Sigmoid colon (tissue), 6 donors: ENCODE measurements at regions not wholly inside any gene's neighbourhood (a gene's known extent, or its start where the extent isn't known, plus 50 kb on each side); places are given as distances from the start of the nearest gene placed in this dataset.

ENCODE experiments used
- DNase-seq: peaks from one replicate; pipeline ENCODE4 v3.0.0-alpha.2; 2019
- H3K27ac ChIP-seq, 4 donors: fragments of 200-600 bp; sonication (generic); one replicate each; pipeline ENCODE4 v1.5.1; 2016 to 2019; ENCODE audit warnings: mild to moderate bottlenecking in 1 of 4
- H3K27me3 ChIP-seq, 3 donors: fragments of 200-600 bp; sonication (generic); one replicate each; pipeline ENCODE4 v1.5.1; 2019; ENCODE audit warnings: mild to moderate bottlenecking in 1 of 3
- H3K36me3 ChIP-seq, 4 donors: fragments of 200-600 bp; sonication (generic); one replicate each; pipeline ENCODE4 v1.5.1; 2016 to 2019
- H3K4me1 ChIP-seq, 4 donors: fragments of 200-600 bp; sonication (generic); one replicate each; pipeline ENCODE4 v1.5.1; 2017 to 2019
- H3K4me3 ChIP-seq, 4 donors: fragments of 200-600 bp; sonication (generic); one replicate each; pipeline ENCODE4 v1.5.1; 2017 to 2019; ENCODE audit warnings: mild to moderate bottlenecking in 2 of 4, moderate library complexity in 1 of 4
- H3K9me3 ChIP-seq, 4 donors: fragments of 200-600 bp in 3 of 4; sonication (generic) in 3 of 4; one replicate each; pipeline versions ENCODE4 v1.5.1 to v1.6.1; 2013 to 2019
- CTCF ChIP-seq, 4 experiments: fragments of 450-650 bp in 3 of 4; fragments of 200-600 bp in 1 of 4; IDR thresholded peaks; one replicate each; pipeline ENCODE4 v1.5.1; 2016 to 2019; ENCODE audit warnings: antibody characterized with exemption in 4 of 4, mild to moderate bottlenecking in 3 of 4, moderate library complexity in 2 of 4
- EP300 ChIP-seq, 4 donors: sonication (generic); formaldehyde crosslinking; IDR thresholded peaks; one replicate each; pipeline ENCODE4 v1.6.1; 2017; ENCODE audit warnings: antibody characterized with exemption in 4 of 4
- POLR2A ChIP-seq, 2 donors: fragments of 450-650 bp; IDR thresholded peaks; one replicate each; pipeline ENCODE4 v1.6.1; 2016; ENCODE audit warnings: antibody characterized with exemption in 2 of 2, mild to moderate bottlenecking in 2 of 2, moderate library complexity in 2 of 2
- POLR2AphosphoS5 ChIP-seq, 4 donors: sonication (generic); formaldehyde crosslinking; IDR thresholded peaks; one replicate each; pipeline ENCODE4 v1.6.1; 2017; ENCODE audit warnings: antibody characterized with exemption in 4 of 4
- WGBS, 2 donors: extraction: QIAGEN DNeasy Blood & Tissue Kit; methylation state at CpG; one replicate each; pipeline ENCODE4 v1.1.7; 2013; 5-methylcytosine and 5-hydroxymethylcytosine counted together
- intact Hi-C: fragments of 100-400 bp; cut with DNase I; formaldehyde crosslinking; loops from one replicate; pipeline ENCODE4 v1.15.1; 2023
- donor health status: healthy with polysubstance abuse.
- donor health status: healthy.

- no peak overlapping the region for H3K4me3 ChIP-seq
- H3K9me3 ChIP-seq: no peaks in the 10 kb centered on the region
- no peaks in the 10 kb centered on the region for H3K27me3 ChIP-seq
- H3K36me3 ChIP-seq: no peaks in the 10 kb centered on the region
- intact Hi-C loops: no loop called here
- no peak for DNase-seq
- 67 to 83% methylated on average over 3 of the region's 3 CpGs for WGBS, 2 donors
- H3K27ac ChIP-seq: no peak overlapping the region
- H3K4me1 ChIP-seq: no peaks in the 10 kb centered on the region
- TF ChIP-seq POLR2AphosphoS5 (IDR thresholded peaks at IDR 0.05): no peak
- TF ChIP-seq CTCF (IDR thresholded peaks at IDR 0.05): no peak
- no peak for TF ChIP-seq POLR2A (IDR thresholded peaks at IDR 0.05)
- TF ChIP-seq EP300 (IDR thresholded peaks at IDR 0.05): no peak
Observed at GRCh38 chr6:49339096-49339495, 124.0 kb downstream of the MMUT start.

- Histone ChIP-seq H3K4me1 (no peaks in the 10 kb centered on the region), H3K9me3 (no peaks in the 10 kb centered on the region), H3K36me3 (no peaks in the 10 kb centered on the region), H3K4me3 (no peak overlapping the region), H3K27me3 (no peaks in the 10 kb centered on the region), H3K27ac (no peak overlapping the region)
- TF ChIP-seq POLR2AphosphoS5 (IDR thresholded peaks at IDR 0.05) (no peak), EP300 (IDR thresholded peaks at IDR 0.05) (no peak), POLR2A (IDR thresholded peaks at IDR 0.05) (no peak), CTCF (IDR thresholded peaks at IDR 0.05) (no peak)
- intact Hi-C loops: no loop called here
- 11 to 41% methylated on average over 6 of the region's 6 CpGs for WGBS, 2 donors
- no peak for DNase-seq
Observed at GRCh38 chr6:49336514-49337131, 126.4 kb downstream of the MMUT start.

GRCh38 chr6:49333345-49334125 is 129.5 kb downstream of the MMUT start:
- no peak for TF ChIP-seq POLR2A (IDR thresholded peaks at IDR 0.05)
- TF ChIP-seq EP300 (IDR thresholded peaks at IDR 0.05): no peak
- TF ChIP-seq POLR2AphosphoS5 (IDR thresholded peaks at IDR 0.05): no peak
- no peak for TF ChIP-seq CTCF (IDR thresholded peaks at IDR 0.05)
- intact Hi-C loops: no loop called here
- no peak overlapping the region for H3K27ac ChIP-seq
- H3K36me3 ChIP-seq: no peaks in the 10 kb centered on the region
- H3K4me1 ChIP-seq: peaks cover 0 to 4% (median 2%) of the 10 kb centered on the region in 4 donors
- no peak for DNase-seq
- H3K9me3 ChIP-seq: no peaks in the 10 kb centered on the region
- H3K4me3 ChIP-seq: no peak overlapping the region
- 83 to 88% methylated on average over 4 of the region's 4 CpGs for WGBS, 2 donors
- H3K27me3 ChIP-seq: no peaks in the 10 kb centered on the region

GRCh38 chr6:49332781-49333180 is 130.3 kb downstream of the MMUT start:
- whole genome bisulfite sequencing, 2 donors: 63 to 69% methylated on average over 1 of the region's 1 CpG
- TF ChIP-seq POLR2AphosphoS5 (IDR thresholded peaks at IDR 0.05) (no peak), POLR2A (IDR thresholded peaks at IDR 0.05) (no peak), CTCF (IDR thresholded peaks at IDR 0.05) (no peak), EP300 (IDR thresholded peaks at IDR 0.05) (no peak)
- no peak for DNase-seq
- Histone ChIP-seq H3K9me3 (no peaks in the 10 kb centered on the region), H3K27ac (no peak overlapping the region), H3K27me3 (no peaks in the 10 kb centered on the region), H3K4me1 (peaks cover 0 to 10% (median 9%) of the 10 kb centered on the region in 4 donors), H3K4me3 (no peak overlapping the region), H3K36me3 (no peaks in the 10 kb centered on the region)
- intact Hi-C loops: no loop called here
